Islet precursor cell (in vitro differentiated cells): ENCODE measurements at regions not wholly inside any gene's neighbourhood (a gene's known extent, or its start where the extent isn't known, plus 50 kb on each side); places are given as distances from the start of the nearest gene placed in this dataset.

ENCODE experiments used
- DNase-seq: peaks from one replicate; pipeline ENCODE4 v3.0.0-alpha.2; 2018

DNA sequence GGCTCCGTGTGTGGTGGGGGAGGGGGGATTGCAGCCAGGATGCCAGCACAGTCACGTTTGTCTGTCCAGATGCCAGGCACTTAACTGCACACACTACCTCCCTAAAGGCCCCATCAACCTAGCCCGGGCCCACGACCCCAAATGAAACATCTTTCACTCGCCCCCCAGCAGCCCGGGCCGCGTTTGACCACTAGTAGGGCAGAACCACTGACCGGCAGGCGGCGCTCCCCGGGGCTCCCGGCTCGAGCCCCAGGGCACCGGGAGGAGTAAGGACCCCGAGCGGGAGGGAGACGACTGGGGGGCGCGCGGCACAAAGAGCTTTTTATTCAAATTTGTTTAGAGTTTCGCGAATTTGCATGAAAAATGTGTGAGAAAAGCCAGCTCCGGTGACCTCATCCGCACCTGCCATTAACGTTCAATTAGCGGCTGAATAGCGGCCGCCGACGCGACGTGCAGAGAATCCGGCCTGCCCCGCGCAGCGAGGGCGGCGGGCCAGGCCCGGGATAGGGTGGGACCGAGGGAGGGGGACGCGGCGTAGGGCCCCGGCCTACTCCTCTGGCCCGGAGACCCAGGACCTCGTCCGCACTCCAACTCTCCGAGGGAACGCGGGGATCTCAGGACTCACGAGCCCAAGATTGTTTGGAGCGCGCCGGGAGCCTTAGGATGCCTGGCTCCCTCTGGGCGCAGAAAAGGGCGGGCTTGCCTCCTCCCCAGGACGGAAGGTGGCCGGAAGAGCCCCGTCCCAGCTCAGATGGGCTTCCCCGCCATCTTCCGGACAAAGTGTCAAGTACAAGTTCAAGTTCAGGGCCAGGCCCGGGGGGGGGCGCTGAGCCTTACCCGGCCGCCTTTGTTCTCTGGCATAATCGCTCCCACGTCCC is 64.9 kb upstream of the POLG start:
- no peak for DNase-seq

DNA sequence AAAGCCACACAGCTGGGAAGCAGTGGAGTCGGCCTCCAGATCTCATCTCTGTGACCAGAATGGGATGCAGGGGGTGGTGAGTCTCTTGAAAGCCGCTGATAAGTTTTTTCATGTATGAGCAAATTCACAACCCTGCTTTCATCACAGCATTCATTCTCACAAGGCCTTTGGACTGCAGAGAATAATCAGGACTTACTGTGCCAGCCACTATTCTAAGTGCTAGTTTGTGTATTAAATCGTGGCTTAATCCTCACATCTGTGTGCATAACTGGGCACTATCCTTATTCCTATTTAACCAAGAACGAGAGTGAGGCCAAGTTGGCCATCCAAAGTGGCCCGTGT is 64.2 kb upstream of the POLG start:
- DNase-seq: no peak

GRCh38 chr15:89397653-89398023 is 63.0 kb upstream of the POLG start:
- DNase-seq: no peak

- no peak for DNase-seq
Observed at GRCh38 chr15:89396723-89397652, 62.4 kb upstream of the POLG start.

DNA sequence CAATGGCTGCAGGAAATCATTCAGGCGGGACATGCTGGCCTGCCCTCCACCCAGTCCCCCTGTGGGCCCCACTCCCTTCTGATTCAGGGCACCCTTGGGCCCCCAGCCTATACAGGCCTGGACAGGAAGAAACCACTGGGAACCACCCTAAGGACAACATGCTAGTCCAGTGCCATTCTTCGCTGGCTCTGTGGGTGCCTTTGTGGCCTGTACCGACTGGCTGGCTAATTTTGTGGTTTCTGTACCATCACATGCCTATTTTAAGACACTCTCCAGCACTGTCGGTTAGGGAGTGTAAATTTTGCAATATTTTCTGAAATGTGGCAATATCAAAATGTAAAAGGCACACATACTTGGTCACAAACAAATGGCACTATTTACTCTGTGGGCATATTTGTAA is 61.4 kb upstream of the POLG start:
- DNase-seq: no peak

DNA sequence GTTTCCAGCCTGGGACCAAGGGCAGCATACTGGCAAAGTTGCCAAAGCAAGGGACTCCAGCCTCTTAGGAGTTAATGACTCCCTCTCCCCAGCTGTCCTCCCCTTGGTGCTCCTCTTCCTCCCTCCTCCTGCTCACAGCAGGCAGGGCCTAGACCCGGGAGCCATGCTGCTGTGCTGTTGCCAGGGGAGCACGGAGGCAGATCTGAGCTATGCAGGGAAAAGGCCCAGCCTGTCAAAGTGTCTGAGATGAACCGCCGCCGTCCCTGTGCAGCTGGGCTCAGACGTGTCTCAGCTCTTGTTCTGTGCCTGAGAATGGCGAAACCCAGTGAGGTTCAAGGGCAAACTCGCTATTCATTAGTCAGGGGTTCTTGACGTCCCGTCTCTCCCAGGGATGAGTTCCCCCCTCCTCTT is 60.8 kb upstream of the POLG start:
- DNase-seq: no peak

- DNase-seq: no peak
Observed at GRCh38 chr15:89395031-89395430, 60.4 kb upstream of the POLG start.

DNA sequence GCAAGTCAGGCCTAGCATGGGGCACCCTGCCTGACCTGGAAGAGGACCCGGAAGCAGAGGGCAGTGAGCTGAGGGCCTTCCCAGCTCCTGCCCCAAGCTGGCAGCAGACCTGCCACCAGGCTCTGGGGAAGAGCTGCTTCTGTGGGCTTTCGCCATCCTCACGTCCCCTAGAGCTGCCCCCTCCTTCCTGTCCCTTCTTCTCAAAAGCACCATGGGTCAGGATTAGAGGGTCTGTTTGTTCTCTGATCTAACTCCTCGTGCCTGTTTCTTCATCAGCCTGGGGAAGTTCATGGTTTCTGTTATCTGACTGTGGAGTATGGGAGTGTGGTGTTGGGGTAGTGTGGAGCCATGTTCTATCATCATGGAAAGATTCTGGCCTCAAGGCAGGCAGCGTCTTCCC is 58.4 kb upstream of the POLG start:
- DNase-seq: no peak

GRCh38 chr15:89391685-89392257 is 57.1 kb upstream of the POLG start:
- no peak for DNase-seq

DNA sequence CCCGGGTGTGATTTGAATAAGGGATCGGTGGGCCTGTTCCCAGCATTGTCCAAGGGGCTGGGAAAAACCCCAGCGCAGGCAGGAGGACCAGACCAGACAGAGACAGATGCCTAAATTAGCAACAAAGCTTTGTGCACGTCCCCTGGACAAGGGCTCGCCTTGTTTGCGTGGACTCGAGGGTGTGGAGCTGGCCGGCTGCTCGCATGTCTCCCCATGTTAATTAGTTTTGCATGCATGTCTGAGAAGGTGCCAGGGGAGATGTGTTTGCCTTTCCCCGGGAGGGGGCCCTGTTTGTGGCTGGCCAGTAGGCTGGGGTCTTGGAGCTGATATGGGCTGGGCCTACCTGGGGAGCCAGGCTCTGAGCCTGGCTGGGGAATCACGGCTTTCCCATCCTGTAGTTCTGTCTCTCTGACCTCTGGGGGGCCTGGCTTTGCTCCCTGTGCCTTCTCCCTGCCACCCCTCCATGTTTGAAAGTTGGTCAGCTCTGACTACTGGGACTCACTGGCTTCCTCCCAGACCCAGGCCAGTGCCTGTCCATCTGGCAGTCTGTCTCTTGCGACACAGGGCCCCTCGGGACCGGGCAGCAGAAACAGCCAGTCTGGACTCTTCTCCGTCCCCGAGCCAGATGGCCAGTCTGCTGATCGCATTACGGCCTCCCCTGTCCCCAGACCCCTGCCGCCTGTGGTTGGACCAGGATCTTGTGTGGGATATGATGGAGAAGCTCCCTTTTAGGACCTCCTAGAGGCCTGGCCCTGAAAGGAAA is 55.4 kb upstream of the POLG start:
- DNase-seq: peak; percentile 75

DNA sequence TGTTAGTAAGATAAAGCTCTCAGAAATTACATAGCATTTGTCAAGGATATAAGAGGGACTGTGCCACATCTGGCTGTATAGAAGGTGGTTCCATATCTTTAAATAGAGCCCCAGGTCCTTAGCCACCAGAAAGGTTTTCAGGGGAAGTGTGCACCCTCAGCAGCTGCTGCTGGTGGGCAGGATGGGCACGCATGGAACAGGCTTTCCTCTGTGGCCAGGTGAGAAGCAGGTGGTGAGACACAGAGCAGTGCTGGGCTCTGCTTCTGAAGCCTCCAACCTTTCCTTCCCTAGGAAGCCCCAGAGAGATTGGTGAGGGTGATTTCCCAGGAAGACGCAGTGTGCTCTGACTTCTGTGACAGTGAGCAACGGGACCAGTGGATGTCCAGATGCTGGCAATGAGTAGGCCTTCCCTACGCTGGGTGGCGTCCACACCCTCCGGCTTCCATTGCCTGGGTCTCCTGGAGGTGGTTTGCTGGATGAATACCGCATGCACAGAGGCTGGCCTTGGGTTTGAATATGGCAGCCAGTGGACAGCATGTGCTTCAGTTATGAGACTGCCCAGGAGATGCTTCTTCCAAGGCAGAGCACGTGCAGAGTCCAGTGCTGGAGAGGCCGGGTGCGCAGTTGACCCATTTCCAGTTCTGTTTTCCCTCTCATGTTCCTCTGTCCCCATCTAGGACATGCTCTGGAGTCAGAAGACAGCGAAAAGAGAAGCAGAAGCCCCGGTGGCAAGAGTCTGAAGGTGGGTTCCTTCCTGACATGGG is 52.7 kb upstream of the POLG start:
- no peak for DNase-seq

DNA sequence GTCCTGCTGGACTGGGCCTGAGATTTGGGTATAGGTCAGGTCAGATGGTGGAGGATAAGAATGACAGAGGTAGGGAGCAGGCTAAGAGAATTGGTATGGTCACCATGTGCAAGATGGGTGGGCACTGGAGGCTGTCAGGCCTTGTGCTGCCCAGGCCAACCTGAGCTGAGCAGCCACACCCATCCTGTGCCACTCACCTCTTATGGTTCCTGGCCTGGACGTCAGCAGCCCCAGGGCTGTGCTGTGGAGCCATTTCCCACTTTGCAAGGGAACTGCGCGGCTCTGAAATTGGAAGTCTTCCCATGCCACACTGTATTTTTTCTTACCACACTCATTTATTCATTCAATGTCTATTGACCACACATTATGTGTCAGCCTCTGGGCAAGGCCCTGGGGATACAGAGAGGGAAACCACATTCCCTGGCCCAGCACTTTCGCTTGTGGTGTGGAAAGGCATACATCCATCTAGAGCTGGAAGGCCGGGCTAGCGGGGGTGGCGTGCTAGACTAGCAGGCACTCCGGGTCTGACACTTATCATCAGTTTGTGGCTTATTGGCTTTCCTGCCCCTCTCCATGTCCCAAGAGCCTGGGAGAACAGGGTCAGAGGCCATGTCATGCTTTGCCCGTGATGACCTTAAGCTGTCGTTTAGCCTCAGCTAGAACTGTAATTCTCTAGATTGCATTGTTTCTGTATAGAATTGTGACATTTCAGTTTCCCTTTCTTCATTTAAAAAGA is 51.1 kb upstream of the POLG start:
- no peak for DNase-seq
